ENCODE measurements at regions not wholly inside any gene's neighbourhood (a gene's known extent, or its start where the extent isn't known, plus 50 kb on each side); places are given as distances from the start of the nearest gene placed in this dataset.

DNA sequence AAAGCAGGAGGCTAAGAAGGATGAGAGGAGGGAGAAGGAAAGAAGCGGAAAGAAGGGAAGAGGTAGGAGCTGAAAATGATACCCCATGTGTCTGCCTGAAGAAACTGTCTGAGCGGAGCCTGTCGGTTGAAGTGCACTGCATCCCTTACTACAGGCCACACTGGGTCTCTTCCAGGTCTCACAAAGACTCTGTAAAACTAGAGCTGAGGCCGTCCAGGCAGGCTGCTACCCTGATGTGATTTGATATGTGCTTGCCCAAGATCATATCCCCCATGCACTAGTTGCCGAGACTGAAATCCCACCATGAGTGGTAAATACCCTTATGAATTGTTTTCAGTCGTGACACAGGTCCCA is 134.4 kb downstream of the MAIP1 start:
- TF ChIP-seq, protein P1, sequence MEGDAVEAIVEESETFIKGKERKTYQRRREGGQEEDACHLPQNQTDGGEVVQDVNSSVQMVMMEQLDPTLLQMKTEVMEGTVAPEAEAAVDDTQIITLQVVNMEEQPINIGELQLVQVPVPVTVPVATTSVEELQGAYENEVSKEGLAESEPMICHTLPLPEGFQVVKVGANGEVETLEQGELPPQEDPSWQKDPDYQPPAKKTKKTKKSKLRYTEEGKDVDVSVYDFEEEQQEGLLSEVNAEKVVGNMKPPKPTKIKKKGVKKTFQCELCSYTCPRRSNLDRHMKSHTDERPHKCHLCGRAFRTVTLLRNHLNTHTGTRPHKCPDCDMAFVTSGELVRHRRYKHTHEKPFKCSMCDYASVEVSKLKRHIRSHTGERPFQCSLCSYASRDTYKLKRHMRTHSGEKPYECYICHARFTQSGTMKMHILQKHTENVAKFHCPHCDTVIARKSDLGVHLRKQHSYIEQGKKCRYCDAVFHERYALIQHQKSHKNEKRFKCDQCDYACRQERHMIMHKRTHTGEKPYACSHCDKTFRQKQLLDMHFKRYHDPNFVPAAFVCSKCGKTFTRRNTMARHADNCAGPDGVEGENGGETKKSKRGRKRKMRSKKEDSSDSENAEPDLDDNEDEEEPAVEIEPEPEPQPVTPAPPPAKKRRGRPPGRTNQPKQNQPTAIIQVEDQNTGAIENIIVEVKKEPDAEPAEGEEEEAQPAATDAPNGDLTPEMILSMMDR (IDR thresholded peaks at IDR 0.05 in 8 of 11, conservative IDR thresholded peaks at IDR 0.05 in 3 of 11): no peak
- no peak for TF ChIP-seq POLR2A (IDR thresholded peaks at IDR 0.05)
- TF ChIP-seq POLR2AphosphoS5 (IDR thresholded peaks at IDR 0.05): no peak

All from spleen (tissue), 7 donors.